Thoracic aorta (tissue), 2 donors: ENCODE measurements at regions not wholly inside any gene's neighbourhood (a gene's known extent, or its start where the extent isn't known, plus 50 kb on each side); places are given as distances from the start of the nearest gene placed in this dataset.

Experiments
- ATAC-seq: fragments of 150-250 bp; one replicate; pipeline ENCODE4 v1.8.0; 2017; ENCODE audit warnings: low read depth; ENCODE audit not compliant: insufficient number of reproducible peaks, low FRiP score
- DNase-seq: peaks from one replicate; pipeline ENCODE4 v3.0.0-alpha.2; 2020; ENCODE audit warnings: low spot score
- H3K27ac ChIP-seq, 2 donors: fragments of 200-600 bp; sonication (generic); 1 replicate in 1 of 2; 2 replicates in 1 of 2; pipeline ENCODE4 v1.5.1; 2016; ENCODE audit warnings: mild to moderate bottlenecking in 2 of 2, moderate library complexity in 2 of 2
- H3K27me3 ChIP-seq: fragments of 200-600 bp; sonication (generic); replicated peaks from 2 replicates; pipeline ENCODE4 v1.6.0; 2016; ENCODE audit warnings: mild to moderate bottlenecking; ENCODE audit not compliant: insufficient read depth
- H3K36me3 ChIP-seq: fragments of 200-600 bp; sonication (generic); one replicate; pipeline ENCODE4 v1.5.1; 2016
- H3K4me1 ChIP-seq, 2 donors: fragments of 200-600 bp; sonication (generic); 1 replicate in 1 of 2; 2 replicates in 1 of 2; pipeline versions ENCODE4 v1.5.1 to v1.6.0; 2016; ENCODE audit warnings: low read depth in 2 of 2, mild to moderate bottlenecking in 1 of 2; ENCODE audit not compliant: control insufficient read depth in 1 of 2
- H3K4me3 ChIP-seq: fragments of 200-600 bp; sonication (generic); 2 replicates; pipeline ENCODE4 v1.5.1; 2016; ENCODE audit warnings: mild to moderate bottlenecking
- H3K9me3 ChIP-seq: fragments of 200-600 bp; sonication (generic); 2 replicates; pipeline ENCODE4 v1.5.1; 2016
- CTCF ChIP-seq: fragments of 200-600 bp; sonication (generic); IDR thresholded peaks from one replicate; pipeline ENCODE4 v1.5.1; 2019; ENCODE audit warnings: antibody characterized with exemption

DNA sequence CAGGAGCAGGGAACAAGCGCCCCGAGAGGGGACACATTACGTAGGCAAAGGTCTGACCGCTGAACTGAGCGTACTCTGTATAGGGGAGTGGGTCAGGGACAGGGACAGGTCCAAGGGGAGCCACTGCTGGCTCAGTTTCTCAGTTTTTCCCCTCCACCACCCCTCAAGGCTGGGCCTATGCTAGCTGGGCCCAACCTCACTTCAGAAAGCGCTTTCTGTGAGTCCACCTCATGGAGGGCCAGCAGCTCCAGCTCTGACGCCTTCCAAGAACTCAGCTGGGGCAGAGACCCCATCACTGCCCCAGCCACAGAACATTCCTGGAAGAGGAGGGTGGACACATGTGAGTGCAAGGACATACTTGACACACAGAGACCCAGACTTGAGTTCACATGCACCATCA lies 242.0 kb downstream of the FOXD2 start:
- ATAC-seq = no peak
- peaks cover 13 to 24% of the 10 kb centered on the region in 2 donors for H3K4me1 ChIP-seq
- no peak overlapping the region for H3K27ac ChIP-seq
- no peak for TF ChIP-seq CTCF
- no peaks in the 10 kb centered on the region for H3K9me3 ChIP-seq
- no peak overlapping the region for H3K4me3 ChIP-seq
- no peak for DNase-seq
- H3K27me3 ChIP-seq = no peaks in the 10 kb centered on the region
- H3K36me3 ChIP-seq = no peaks in the 10 kb centered on the region

GRCh38 chr1:47680815-47681475 lies 243.1 kb downstream of the FOXD2 start:
- peaks cover 17 to 33% of the 10 kb centered on the region in 2 donors for H3K4me1 ChIP-seq

GRCh38 chr1:47681735-47682134 lies 243.9 kb downstream of the FOXD2 start:
- no peak for TF ChIP-seq CTCF
- no peak for DNase-seq
- peaks cover 24 to 41% of the 10 kb centered on the region in 2 donors for H3K4me1 ChIP-seq

More at GRCh38 chr1:47680815-47681475, 243.1 kb downstream of the FOXD2 start:
- H3K4me3 ChIP-seq = no peak overlapping the region
- ATAC-seq = no peak
- DNase-seq = no peak
- H3K9me3 ChIP-seq = no peaks in the 10 kb centered on the region
- no peak for TF ChIP-seq CTCF
- H3K36me3 ChIP-seq = no peaks in the 10 kb centered on the region
- no peak overlapping the region for H3K27ac ChIP-seq
- H3K27me3 ChIP-seq = no peaks in the 10 kb centered on the region

DNA sequence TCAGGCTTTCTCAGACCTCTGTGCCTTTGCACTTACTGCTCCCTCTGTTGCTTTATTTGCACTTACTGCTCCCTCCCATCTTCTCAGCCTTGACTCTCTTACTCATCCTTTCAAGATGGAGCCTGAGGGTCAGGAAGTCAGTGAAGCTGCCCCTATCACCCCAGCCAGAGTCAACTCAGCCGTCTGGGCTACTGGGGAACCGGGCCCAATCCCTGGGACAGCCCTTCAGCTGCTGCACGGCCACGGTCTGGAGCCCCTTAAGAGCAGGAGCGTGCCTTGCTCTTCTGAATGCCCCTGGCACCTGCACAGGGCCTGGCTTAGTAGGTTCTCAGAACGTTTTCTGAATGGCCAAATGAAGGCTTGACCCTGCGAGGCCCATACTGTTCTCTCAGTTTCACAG lies 244.4 kb downstream of the FOXD2 start:
- Histone ChIP-seq H3K9me3 (no peaks in the 10 kb centered on the region), H3K27me3 (no peaks in the 10 kb centered on the region), H3K27ac (no peak overlapping the region), H3K4me1 (peaks cover 25 to 45% of the 10 kb centered on the region in 2 donors), H3K4me3 (no peak overlapping the region), H3K36me3 (no peaks in the 10 kb centered on the region)
- DNase-seq (no peak), ATAC-seq (no peak)
- TF ChIP-seq CTCF = no peak

More at GRCh38 chr1:47681735-47682134, 243.9 kb downstream of the FOXD2 start:
- Histone ChIP-seq H3K27me3 (no peaks in the 10 kb centered on the region), H3K9me3 (no peaks in the 10 kb centered on the region), H3K4me3 (no peak overlapping the region), H3K36me3 (no peaks in the 10 kb centered on the region), H3K27ac (no peak overlapping the region)
- ATAC-seq = no peak

DNA sequence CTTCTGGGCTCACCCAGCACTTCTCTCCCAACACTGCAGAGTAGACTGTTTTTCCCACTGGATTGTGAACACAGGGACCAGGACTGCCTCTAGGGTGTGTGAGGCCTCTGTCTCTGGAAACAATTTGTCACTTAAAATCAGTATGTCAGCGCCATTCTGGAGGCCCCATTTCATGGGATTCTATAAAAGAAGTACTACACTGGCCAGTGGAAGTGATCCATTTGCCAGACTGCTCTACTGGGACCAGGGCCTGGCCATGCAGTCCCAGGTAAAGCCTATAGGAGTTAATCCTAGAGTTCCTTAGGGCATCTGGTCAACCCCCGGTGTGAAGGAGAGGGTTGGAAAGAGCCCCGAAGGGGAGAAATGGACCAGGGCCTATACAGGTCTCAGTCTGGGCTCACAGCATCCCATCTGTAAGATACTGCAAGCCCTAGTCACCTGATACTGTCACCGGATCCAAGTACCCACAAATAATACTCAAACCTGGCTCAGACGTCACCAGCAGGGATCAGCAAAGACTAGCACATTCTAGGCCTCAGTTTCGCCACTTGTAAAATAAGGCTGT lies 245.0 kb downstream of the FOXD2 start:
- Histone ChIP-seq H3K4me1 (peaks cover 25 to 45% of the 10 kb centered on the region in 2 donors), H3K27ac (no peak overlapping the region), H3K27me3 (no peaks in the 10 kb centered on the region), H3K9me3 (no peaks in the 10 kb centered on the region), H3K4me3 (no peak overlapping the region), H3K36me3 (no peaks in the 10 kb centered on the region)
- ATAC-seq (no peak), DNase-seq (no peak)
- TF ChIP-seq CTCF = no peak
